ENCODE measurements at regions not wholly inside any gene's neighbourhood (a gene's known extent, or its start where the extent isn't known, plus 50 kb on each side); places are given as distances from the start of the nearest gene placed in this dataset.

DNA sequence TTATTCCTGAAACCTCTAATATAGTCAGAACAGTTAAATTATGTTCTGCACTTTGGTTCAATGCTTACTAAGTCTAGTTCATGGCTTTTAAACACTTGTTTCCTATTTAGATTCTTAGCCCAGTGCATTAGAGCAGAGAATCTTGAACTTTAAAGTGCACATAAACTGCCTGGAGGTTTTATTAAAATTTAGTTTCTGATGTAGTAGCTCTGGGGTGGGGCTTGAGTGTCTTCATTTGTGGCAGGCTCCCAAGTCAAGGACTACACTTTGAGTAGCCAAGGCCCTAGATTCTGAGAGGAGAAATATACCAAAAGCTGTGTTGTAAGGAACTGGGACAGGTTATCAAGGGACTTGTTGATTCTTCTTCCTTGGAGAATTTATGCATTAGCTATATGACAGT lies 1604.2 kb downstream of the KHDRBS2 start:
- TF ChIP-seq EZH2phosphoT487 (IDR thresholded peaks at IDR 0.05; ENCODE audit: borderline replicate concordance) = no peak
- TF ChIP-seq, protein P1, sequence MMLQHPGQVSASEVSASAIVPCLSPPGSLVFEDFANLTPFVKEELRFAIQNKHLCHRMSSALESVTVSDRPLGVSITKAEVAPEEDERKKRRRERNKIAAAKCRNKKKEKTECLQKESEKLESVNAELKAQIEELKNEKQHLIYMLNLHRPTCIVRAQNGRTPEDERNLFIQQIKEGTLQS (IDR thresholded peaks at IDR 0.05) = no peak
- TF ChIP-seq POLR2A (IDR thresholded peaks at IDR 0.05; ENCODE audit: borderline replicate concordance, extremely low read depth, insufficient read depth, insufficient read length) = no peak
- TF ChIP-seq POLR2AphosphoS5 (IDR thresholded peaks at IDR 0.05; ENCODE audit: low read depth, low read length) = no peak
- TF ChIP-seq, protein P2, sequence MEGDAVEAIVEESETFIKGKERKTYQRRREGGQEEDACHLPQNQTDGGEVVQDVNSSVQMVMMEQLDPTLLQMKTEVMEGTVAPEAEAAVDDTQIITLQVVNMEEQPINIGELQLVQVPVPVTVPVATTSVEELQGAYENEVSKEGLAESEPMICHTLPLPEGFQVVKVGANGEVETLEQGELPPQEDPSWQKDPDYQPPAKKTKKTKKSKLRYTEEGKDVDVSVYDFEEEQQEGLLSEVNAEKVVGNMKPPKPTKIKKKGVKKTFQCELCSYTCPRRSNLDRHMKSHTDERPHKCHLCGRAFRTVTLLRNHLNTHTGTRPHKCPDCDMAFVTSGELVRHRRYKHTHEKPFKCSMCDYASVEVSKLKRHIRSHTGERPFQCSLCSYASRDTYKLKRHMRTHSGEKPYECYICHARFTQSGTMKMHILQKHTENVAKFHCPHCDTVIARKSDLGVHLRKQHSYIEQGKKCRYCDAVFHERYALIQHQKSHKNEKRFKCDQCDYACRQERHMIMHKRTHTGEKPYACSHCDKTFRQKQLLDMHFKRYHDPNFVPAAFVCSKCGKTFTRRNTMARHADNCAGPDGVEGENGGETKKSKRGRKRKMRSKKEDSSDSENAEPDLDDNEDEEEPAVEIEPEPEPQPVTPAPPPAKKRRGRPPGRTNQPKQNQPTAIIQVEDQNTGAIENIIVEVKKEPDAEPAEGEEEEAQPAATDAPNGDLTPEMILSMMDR (IDR thresholded peaks at IDR 0.05 in 2 of 3, conservative IDR thresholded peaks at IDR 0.05 in 1 of 3; ENCODE audit: borderline replicate concordance in 1 of 3, insufficient read depth in 1 of 3, low read depth in 2 of 3, low read length in 2 of 3) = no peak
- no peak for TF ChIP-seq SIN3A (IDR thresholded peaks at IDR 0.05; ENCODE audit: low read depth)
- TF ChIP-seq YY1 (IDR thresholded peaks at IDR 0.05; ENCODE audit: extremely low read depth, insufficient replicate concordance, low read depth, low read length) = no peak
- TF ChIP-seq, protein P3, sequence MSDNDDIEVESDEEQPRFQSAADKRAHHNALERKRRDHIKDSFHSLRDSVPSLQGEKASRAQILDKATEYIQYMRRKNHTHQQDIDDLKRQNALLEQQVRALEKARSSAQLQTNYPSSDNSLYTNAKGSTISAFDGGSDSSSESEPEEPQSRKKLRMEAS (IDR thresholded peaks at IDR 0.05) = no peak
- TF ChIP-seq ZFX (IDR thresholded peaks at IDR 0.05) = no peak

Data from HCT116 (cell line).